ENCODE measurements at regions not wholly inside any gene's neighbourhood (a gene's known extent, or its start where the extent isn't known, plus 50 kb on each side); places are given as distances from the start of the nearest gene placed in this dataset.

DNA sequence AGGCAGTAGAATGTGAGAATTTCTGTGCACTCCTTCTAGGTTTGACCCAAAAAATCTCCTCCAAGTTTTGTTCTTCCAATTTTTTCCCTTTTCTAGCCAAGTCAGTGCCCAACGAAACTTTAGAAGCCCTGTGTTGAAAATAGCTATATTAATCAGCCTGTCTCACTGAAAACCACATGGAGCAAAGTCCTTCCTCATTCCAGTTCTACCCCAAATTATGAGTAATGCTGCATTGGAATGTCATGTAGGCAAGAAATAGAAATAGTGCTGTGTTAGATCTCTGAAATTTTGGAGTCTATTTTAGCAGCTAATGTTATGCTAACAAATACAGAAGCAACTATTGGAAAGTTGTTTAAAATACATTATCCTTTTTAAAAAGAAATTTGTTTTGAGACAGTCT is 725.5 kb downstream of the TBC1D32 start:
- Histone ChIP-seq H3K9me3 (ENCODE audit: control insufficient read depth, low read depth, low read length) (no peaks in the 10 kb centered on the region), H3K4me3 (ENCODE audit: low read length) (no peak overlapping the region), H3K27ac (ENCODE audit: low read length) (no peak overlapping the region), H3K4me1 (ENCODE audit: control insufficient read depth, insufficient read depth, low read length) (no peaks in the 10 kb centered on the region), H3K27me3 (ENCODE audit: control insufficient read depth, insufficient read depth, low read length) (no peaks in the 10 kb centered on the region), H3K36me3 (ENCODE audit: control insufficient read depth, insufficient read depth, low read length) (no peaks in the 10 kb centered on the region)
- WGBS (ENCODE audit: insufficient coverage, low lambda C conversion rate) = no CpG with 5 or more reads among the region's 1 CpG
- no peak for DNase-seq

DNA sequence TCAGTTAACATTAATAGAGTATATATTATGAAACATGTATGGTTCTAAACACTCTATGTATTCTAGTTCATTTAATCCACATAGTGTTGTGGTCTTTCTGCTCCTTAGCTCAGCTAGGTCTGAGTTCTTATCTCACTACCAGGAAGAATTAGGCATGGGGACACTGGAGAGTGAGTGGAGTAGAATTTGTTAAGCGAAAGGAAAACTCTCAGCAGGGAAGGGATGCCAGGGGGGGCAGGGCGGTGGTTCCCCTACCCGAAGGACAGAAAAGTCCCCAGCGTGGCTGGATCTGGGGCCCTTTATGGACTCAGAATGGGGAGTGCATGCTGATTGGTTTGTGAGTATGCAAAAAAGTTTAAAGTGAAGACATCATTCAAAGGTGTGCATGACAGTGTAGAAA is 727.5 kb downstream of the TBC1D32 start:
- DNase-seq = no peak
- Histone ChIP-seq H3K4me1 (ENCODE audit: control insufficient read depth, insufficient read depth, low read length) (no peaks in the 10 kb centered on the region), H3K36me3 (ENCODE audit: control insufficient read depth, insufficient read depth, low read length) (no peaks in the 10 kb centered on the region), H3K9me3 (ENCODE audit: control insufficient read depth, low read depth, low read length) (no peaks in the 10 kb centered on the region), H3K27me3 (ENCODE audit: control insufficient read depth, insufficient read depth, low read length) (no peaks in the 10 kb centered on the region), H3K27ac (ENCODE audit: low read length) (no peak overlapping the region), H3K4me3 (ENCODE audit: low read length) (no peak overlapping the region)
- 52% methylated on average over 2 of the region's 4 CpGs for WGBS (ENCODE audit: insufficient coverage, low lambda C conversion rate)

DNA sequence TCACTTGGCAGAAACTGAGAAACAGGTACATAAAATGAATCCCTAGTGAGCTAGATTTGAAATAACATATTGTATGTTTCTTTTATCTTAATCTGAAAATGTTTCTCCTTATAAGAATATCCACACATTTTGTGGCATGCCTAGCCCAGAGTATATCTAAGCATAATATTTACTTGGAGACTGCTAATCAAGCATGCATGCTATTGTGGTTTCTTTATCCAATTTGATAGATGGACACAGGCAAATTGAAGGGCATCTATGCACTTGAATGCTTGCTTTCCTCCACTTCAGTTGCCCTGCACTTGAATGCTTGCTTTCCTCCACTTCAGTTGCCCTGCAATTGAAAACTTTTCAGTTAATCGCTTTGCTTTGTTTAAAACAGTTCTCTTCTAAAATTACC is 729.8 kb downstream of the TBC1D32 start:
- Histone ChIP-seq H3K36me3 (ENCODE audit: control insufficient read depth, insufficient read depth, low read length) (no peaks in the 10 kb centered on the region), H3K9me3 (ENCODE audit: control insufficient read depth, low read depth, low read length) (no peaks in the 10 kb centered on the region), H3K4me1 (ENCODE audit: control insufficient read depth, insufficient read depth, low read length) (no peaks in the 10 kb centered on the region), H3K27ac (ENCODE audit: low read length) (no peak overlapping the region), H3K27me3 (ENCODE audit: control insufficient read depth, insufficient read depth, low read length) (no peaks in the 10 kb centered on the region), H3K4me3 (ENCODE audit: low read length) (no peak overlapping the region)
- WGBS (ENCODE audit: insufficient coverage, low lambda C conversion rate) = 100% methylated on average over 1 of the region's 1 CpG
- no peak for DNase-seq

DNA sequence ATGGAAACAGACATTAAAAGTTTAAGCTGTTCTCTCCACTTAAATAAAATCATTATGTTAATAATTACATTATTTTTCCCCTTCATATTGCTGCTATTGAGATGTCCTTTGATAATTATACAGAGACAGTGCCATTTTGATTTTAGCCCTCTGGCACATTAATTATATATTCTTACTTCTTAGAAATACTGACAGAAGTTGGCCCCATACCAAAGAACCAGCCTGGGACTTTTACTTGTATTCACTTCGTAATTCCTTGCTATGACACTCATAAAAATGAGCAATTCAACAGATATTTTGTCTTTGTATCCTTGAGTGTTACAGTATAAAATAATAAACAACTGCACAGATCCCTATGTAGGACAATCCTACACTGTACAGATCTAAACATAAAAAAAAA is 743.7 kb downstream of the TBC1D32 start:
- no peaks in the 10 kb centered on the region for H3K9me3 ChIP-seq (ENCODE audit: control insufficient read depth, low read depth, low read length)
- no peaks in the 10 kb centered on the region for H3K36me3 ChIP-seq (ENCODE audit: control insufficient read depth, insufficient read depth, low read length)
- no peaks in the 10 kb centered on the region for H3K27me3 ChIP-seq (ENCODE audit: control insufficient read depth, insufficient read depth, low read length)
- no peak overlapping the region for H3K4me3 ChIP-seq (ENCODE audit: low read length)
- no peaks in the 10 kb centered on the region for H3K4me1 ChIP-seq (ENCODE audit: control insufficient read depth, insufficient read depth, low read length)
- H3K27ac ChIP-seq (ENCODE audit: low read length) = no peak overlapping the region
- no CpG with 5 or more reads among the region's 1 CpG for WGBS (ENCODE audit: insufficient coverage, low lambda C conversion rate)
- no peak for DNase-seq

DNA sequence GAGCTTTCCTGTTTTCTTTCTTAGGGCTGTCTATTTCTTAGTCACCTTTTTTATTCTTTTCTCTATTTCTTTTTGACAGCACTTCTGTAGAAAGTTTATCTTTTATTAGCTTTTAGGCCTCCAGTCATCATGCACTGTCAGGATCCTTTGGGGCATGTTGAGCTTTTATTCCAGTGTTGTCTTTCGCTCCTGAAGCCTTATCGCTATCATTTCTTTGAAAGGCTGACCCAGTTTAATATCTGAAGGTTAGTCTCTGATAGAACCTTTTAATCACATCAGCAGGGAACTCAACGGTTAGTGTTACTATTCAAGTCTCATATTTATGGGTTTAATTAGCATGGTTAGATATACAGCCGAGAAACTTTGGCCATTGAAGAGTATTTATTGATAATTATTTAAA is 745.9 kb downstream of the TBC1D32 start:
- no peak for DNase-seq
- H3K4me1 ChIP-seq (ENCODE audit: control insufficient read depth, insufficient read depth, low read length) = no peaks in the 10 kb centered on the region
- H3K27ac ChIP-seq (ENCODE audit: low read length) = no peak overlapping the region
- H3K36me3 ChIP-seq (ENCODE audit: control insufficient read depth, insufficient read depth, low read length) = no peaks in the 10 kb centered on the region
- WGBS (ENCODE audit: insufficient coverage, low lambda C conversion rate) = 100% methylated on average over 1 of the region's 4 CpGs
- no peaks in the 10 kb centered on the region for H3K9me3 ChIP-seq (ENCODE audit: control insufficient read depth, low read depth, low read length)
- H3K4me3 ChIP-seq (ENCODE audit: low read length) = no peak overlapping the region
- H3K27me3 ChIP-seq (ENCODE audit: control insufficient read depth, insufficient read depth, low read length) = no peaks in the 10 kb centered on the region

DNA sequence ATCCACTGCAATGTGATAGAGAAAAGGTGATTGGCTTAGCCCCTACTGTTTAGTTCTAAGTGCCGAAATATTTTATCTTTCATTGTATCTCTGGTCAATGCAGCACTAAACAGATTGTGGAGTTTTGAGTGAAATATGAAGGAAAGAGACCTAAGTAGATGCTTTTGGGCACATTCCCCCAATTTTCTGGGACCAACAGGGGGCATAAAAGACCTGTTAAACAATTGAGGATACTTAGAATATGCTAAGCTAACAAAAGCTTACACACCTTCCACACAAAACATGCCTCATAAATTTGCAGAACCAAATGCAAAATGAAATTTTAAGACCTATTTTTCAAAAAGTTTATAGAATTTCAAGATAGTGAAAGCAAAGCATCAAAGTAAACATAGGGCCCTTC is 746.9 kb downstream of the TBC1D32 start:
- H3K27me3 ChIP-seq (ENCODE audit: control insufficient read depth, insufficient read depth, low read length) = no peaks in the 10 kb centered on the region
- H3K4me3 ChIP-seq (ENCODE audit: low read length) = no peak overlapping the region
- no peaks in the 10 kb centered on the region for H3K9me3 ChIP-seq (ENCODE audit: control insufficient read depth, low read depth, low read length)
- no CpG with 5 or more reads among the region's 1 CpG for WGBS (ENCODE audit: insufficient coverage, low lambda C conversion rate)
- H3K4me1 ChIP-seq (ENCODE audit: control insufficient read depth, insufficient read depth, low read length) = no peaks in the 10 kb centered on the region
- H3K36me3 ChIP-seq (ENCODE audit: control insufficient read depth, insufficient read depth, low read length) = no peaks in the 10 kb centered on the region
- no peak overlapping the region for H3K27ac ChIP-seq (ENCODE audit: low read length)
- DNase-seq = no peak

DNA sequence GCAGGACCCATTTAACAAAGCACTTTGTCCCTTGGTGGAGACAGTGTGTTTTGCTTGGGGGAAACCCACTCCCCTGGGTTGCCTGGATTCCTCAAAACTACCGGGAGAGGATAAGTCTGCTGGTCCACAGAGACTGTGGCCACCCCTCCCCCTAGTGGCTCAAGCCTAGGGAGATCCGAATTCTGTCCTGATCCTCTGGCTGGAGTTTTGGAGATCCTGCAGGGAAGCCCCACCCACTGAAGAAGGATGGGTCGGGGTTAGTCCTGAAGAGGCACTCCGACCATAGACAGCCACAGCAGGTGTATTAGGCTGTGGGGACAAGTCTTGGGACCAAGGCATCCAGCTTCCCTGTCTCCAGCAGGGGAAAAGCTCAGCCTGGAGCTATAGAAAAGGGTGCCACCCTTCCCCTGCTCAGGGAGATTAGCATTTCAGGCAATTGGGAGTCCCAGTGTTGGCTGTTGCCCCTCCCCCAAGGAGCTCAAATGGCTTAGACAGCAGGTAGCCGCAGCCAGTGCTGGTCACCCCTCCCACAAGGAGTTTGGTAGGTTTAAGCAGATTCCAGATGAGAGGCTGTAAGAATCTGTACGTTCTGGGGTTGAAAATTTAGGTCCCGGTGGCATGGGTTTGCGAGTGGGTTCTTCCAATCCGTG is 750.0 kb downstream of the TBC1D32 start:
- WGBS (ENCODE audit: insufficient coverage, low lambda C conversion rate) = no CpG with 5 or more reads among the region's 9 CpGs
- Histone ChIP-seq H3K4me1 (ENCODE audit: control insufficient read depth, insufficient read depth, low read length) (no peaks in the 10 kb centered on the region), H3K9me3 (ENCODE audit: control insufficient read depth, low read depth, low read length) (no peaks in the 10 kb centered on the region), H3K36me3 (ENCODE audit: control insufficient read depth, insufficient read depth, low read length) (no peaks in the 10 kb centered on the region), H3K27ac (ENCODE audit: low read length) (no peak overlapping the region), H3K27me3 (ENCODE audit: control insufficient read depth, insufficient read depth, low read length) (no peaks in the 10 kb centered on the region), H3K4me3 (ENCODE audit: low read length) (no peak overlapping the region)
- DNase-seq = no peak

DNA sequence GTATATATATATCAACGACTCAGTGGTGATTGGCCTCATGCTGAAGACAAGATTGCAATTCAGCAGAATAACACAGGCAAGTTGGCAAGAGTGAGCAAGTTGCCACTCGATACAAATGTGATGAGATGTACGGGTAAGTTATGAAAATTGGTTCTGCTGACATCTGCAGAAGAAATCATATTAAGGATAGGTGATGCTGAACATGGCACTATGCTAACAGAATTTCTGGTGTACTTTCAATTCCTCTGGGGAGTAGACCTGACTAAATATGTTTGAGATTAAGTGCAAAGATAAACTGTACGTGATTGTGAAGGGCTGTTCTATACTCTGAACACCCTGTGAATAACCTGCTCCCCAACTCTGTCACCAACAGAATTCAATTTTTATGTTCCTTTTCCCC is 758.2 kb downstream of the TBC1D32 start:
- no peaks in the 10 kb centered on the region for H3K9me3 ChIP-seq (ENCODE audit: control insufficient read depth, low read depth, low read length)
- no peaks in the 10 kb centered on the region for H3K4me1 ChIP-seq (ENCODE audit: control insufficient read depth, insufficient read depth, low read length)
- H3K27ac ChIP-seq (ENCODE audit: low read length) = no peak overlapping the region
- no peaks in the 10 kb centered on the region for H3K27me3 ChIP-seq (ENCODE audit: control insufficient read depth, insufficient read depth, low read length)
- no peaks in the 10 kb centered on the region for H3K36me3 ChIP-seq (ENCODE audit: control insufficient read depth, insufficient read depth, low read length)
- no peak for DNase-seq
- no peak overlapping the region for H3K4me3 ChIP-seq (ENCODE audit: low read length)
- WGBS (ENCODE audit: insufficient coverage, low lambda C conversion rate) = no CpG with 5 or more reads among the region's 4 CpGs

DNA sequence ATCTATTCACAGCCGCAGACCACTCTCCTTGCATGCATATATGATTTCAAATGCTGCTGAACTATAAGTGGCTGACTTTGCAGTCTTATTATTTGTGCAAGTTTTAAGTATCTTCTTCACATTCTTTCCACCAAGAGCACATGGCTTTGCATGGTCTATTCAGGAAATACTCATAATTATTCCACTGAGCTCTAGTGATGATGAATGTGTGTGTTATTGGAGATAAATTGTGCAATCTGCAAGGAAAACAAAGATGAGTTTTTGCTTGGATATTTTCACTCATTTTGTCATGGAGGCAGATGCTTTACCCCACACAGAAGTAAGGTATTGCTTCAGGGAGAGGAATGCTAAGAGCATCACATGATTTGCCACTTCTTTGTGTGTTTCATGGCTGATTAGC is 764.6 kb downstream of the TBC1D32 start:
- no peak overlapping the region for H3K4me3 ChIP-seq (ENCODE audit: low read length)
- no peaks in the 10 kb centered on the region for H3K27me3 ChIP-seq (ENCODE audit: control insufficient read depth, insufficient read depth, low read length)
- DNase-seq = no peak
- no peak overlapping the region for H3K27ac ChIP-seq (ENCODE audit: low read length)
- H3K9me3 ChIP-seq (ENCODE audit: control insufficient read depth, low read depth, low read length) = no peaks in the 10 kb centered on the region
- H3K4me1 ChIP-seq (ENCODE audit: control insufficient read depth, insufficient read depth, low read length) = no peaks in the 10 kb centered on the region
- no peaks in the 10 kb centered on the region for H3K36me3 ChIP-seq (ENCODE audit: control insufficient read depth, insufficient read depth, low read length)
- no CpG with 5 or more reads among the region's 1 CpG for WGBS (ENCODE audit: insufficient coverage, low lambda C conversion rate)

DNA sequence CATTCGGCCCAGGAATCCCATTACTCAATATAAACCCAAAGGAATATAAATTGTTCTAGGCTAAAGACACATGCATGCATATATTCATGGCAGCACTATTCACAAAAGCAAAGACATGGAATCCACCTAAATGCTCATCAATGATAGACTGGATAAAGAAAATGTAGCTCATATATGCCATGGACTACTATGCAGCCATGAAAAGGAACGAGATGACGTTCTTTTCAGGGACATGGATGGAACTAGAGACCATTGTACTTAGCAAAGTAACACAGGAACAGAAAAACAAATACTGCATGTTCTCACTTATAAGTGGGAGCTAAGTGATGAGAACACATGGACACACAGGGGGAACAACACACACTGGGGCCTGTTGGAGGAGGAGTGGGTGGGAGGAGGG is 769.5 kb downstream of the TBC1D32 start:
- no peaks in the 10 kb centered on the region for H3K27me3 ChIP-seq (ENCODE audit: control insufficient read depth, insufficient read depth, low read length)
- no peak overlapping the region for H3K27ac ChIP-seq (ENCODE audit: low read length)
- no peak for DNase-seq
- H3K9me3 ChIP-seq (ENCODE audit: control insufficient read depth, low read depth, low read length) = no peaks in the 10 kb centered on the region
- no CpG with 5 or more reads among the region's 3 CpGs for WGBS (ENCODE audit: insufficient coverage, low lambda C conversion rate)
- H3K36me3 ChIP-seq (ENCODE audit: control insufficient read depth, insufficient read depth, low read length) = no peaks in the 10 kb centered on the region
- H3K4me1 ChIP-seq (ENCODE audit: control insufficient read depth, insufficient read depth, low read length) = no peaks in the 10 kb centered on the region
- no peak overlapping the region for H3K4me3 ChIP-seq (ENCODE audit: low read length)

DNA sequence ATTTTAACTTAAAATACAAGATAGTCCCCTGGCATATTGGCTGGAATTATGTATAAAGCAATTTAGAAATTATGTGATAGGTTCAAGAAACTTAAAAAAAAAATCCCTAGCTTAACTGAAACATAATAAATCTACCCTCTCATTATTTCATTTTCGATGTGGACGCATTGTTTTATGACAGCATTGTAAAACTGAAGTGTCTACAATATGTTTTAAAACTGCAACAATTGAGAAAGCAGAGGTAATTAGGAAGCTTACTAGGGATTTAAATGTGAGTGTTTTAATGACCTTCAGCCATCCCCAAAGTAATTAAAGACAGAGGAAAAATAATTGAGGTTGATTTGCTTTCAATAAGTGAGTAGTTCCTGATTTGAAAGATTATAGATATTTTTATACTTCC is 776.0 kb downstream of the TBC1D32 start:
- no peaks in the 10 kb centered on the region for H3K27me3 ChIP-seq (ENCODE audit: control insufficient read depth, insufficient read depth, low read length)
- no peak overlapping the region for H3K4me3 ChIP-seq (ENCODE audit: low read length)
- no peaks in the 10 kb centered on the region for H3K4me1 ChIP-seq (ENCODE audit: control insufficient read depth, insufficient read depth, low read length)
- H3K9me3 ChIP-seq (ENCODE audit: control insufficient read depth, low read depth, low read length) = no peaks in the 10 kb centered on the region
- WGBS (ENCODE audit: insufficient coverage, low lambda C conversion rate) = 39% methylated on average over 2 of the region's 2 CpGs
- H3K36me3 ChIP-seq (ENCODE audit: control insufficient read depth, insufficient read depth, low read length) = no peaks in the 10 kb centered on the region
- no peak for DNase-seq
- no peak overlapping the region for H3K27ac ChIP-seq (ENCODE audit: low read length)
